ENCODE measurements at regions not wholly inside any gene's neighbourhood (a gene's known extent, or its start where the extent isn't known, plus 50 kb on each side); places are given as distances from the start of the nearest gene placed in this dataset.
A peak's percentile ranks its signal among the peaks of the same experiment; 100 is the strongest.

GRCh38 chr1:60935599-60936110 is 146.7 kb upstream of the NFIA start:
- no peak overlapping the region for H3K9ac ChIP-seq
- peaks cover 22% of the 10 kb centered on the region for H3K4me1 ChIP-seq
- peak overlapping the region; percentile 12 for H3K4me3 ChIP-seq (ENCODE audit: low read depth, low read length)
- no peak for TF ChIP-seq CTCF (IDR thresholded peaks at IDR 0.05)
- H3K4me2 ChIP-seq (ENCODE audit: low read length): peak overlapping the region; percentile 55
- H3K9me3 ChIP-seq (ENCODE audit: control insufficient read depth, low read length): no peaks in the 10 kb centered on the region
- no peaks in the 10 kb centered on the region for H3K79me2 ChIP-seq
- peak overlapping the region; percentile 81 for H3K27ac ChIP-seq
- no peaks in the 10 kb centered on the region for H3K36me3 ChIP-seq (ENCODE audit: control insufficient read depth, insufficient read depth, low read length)
- no peak overlapping the region for H2AFZ ChIP-seq
- no peaks in the 10 kb centered on the region for H3K27me3 ChIP-seq (ENCODE audit: control insufficient read depth, insufficient read depth, low read length)

- TF ChIP-seq CTCF (IDR thresholded peaks at IDR 0.05): no peak
- H3K27me3 ChIP-seq (ENCODE audit: control insufficient read depth, insufficient read depth, low read length): no peaks in the 10 kb centered on the region
- H3K4me1 ChIP-seq: no peaks in the 10 kb centered on the region
- H3K36me3 ChIP-seq (ENCODE audit: control insufficient read depth, insufficient read depth, low read length): no peaks in the 10 kb centered on the region
- no peaks in the 10 kb centered on the region for H3K79me2 ChIP-seq
- no peak overlapping the region for H3K4me3 ChIP-seq (ENCODE audit: low read depth, low read length)
- no peak overlapping the region for H3K27ac ChIP-seq
- no peak overlapping the region for H2AFZ ChIP-seq
- H3K9ac ChIP-seq: no peak overlapping the region
- H3K9me3 ChIP-seq (ENCODE audit: control insufficient read depth, low read length): no peaks in the 10 kb centered on the region
- H3K4me2 ChIP-seq (ENCODE audit: low read length): no peak overlapping the region
Measured at GRCh38 chr1:60930130-60930529, 152.2 kb upstream of the NFIA start.

- Histone ChIP-seq H3K27ac (peak overlapping the region; percentile 75), H3K4me3 (ENCODE audit: low read depth, low read length) (peak overlapping the region; percentile 5), H3K9ac (no peak overlapping the region)
Measured at GRCh38 chr1:60924964-60925798, 157.2 kb upstream of the NFIA start.

GRCh38 chr1:60924165-60924564 is 158.2 kb upstream of the NFIA start:
- Histone ChIP-seq H3K4me1 (peaks cover 19% of the 10 kb centered on the region), H2AFZ (peak overlapping the region; percentile 8), H3K9me3 (ENCODE audit: control insufficient read depth, low read length) (no peaks in the 10 kb centered on the region), H3K36me3 (ENCODE audit: control insufficient read depth, insufficient read depth, low read length) (no peaks in the 10 kb centered on the region), H3K79me2 (no peaks in the 10 kb centered on the region), H3K4me2 (ENCODE audit: low read length) (peak overlapping the region; percentile 1), H3K4me3 (ENCODE audit: low read depth, low read length) (no peak overlapping the region), H3K9ac (no peak overlapping the region), H3K27ac (peak overlapping the region; percentile 75), H3K27me3 (ENCODE audit: control insufficient read depth, insufficient read depth, low read length) (no peaks in the 10 kb centered on the region)
- TF ChIP-seq CTCF (IDR thresholded peaks at IDR 0.05): no peak

More at GRCh38 chr1:60924964-60925798, 157.2 kb upstream of the NFIA start:
- Histone ChIP-seq H3K4me1 (peaks cover 19% of the 10 kb centered on the region), H3K79me2 (no peaks in the 10 kb centered on the region), H3K27me3 (ENCODE audit: control insufficient read depth, insufficient read depth, low read length) (no peaks in the 10 kb centered on the region), H3K36me3 (ENCODE audit: control insufficient read depth, insufficient read depth, low read length) (no peaks in the 10 kb centered on the region), H3K4me2 (ENCODE audit: low read length) (peak overlapping the region; percentile 52), H3K9me3 (ENCODE audit: control insufficient read depth, low read length) (no peaks in the 10 kb centered on the region), H2AFZ (peak overlapping the region; percentile 8)
- TF ChIP-seq CTCF (IDR thresholded peaks at IDR 0.05): no peak
